ENCODE measurements at regions not wholly inside any gene's neighbourhood (a gene's known extent, or its start where the extent isn't known, plus 50 kb on each side); places are given as distances from the start of the nearest gene placed in this dataset.
A peak's percentile ranks its signal among the peaks of the same experiment; 100 is the strongest.

DNA sequence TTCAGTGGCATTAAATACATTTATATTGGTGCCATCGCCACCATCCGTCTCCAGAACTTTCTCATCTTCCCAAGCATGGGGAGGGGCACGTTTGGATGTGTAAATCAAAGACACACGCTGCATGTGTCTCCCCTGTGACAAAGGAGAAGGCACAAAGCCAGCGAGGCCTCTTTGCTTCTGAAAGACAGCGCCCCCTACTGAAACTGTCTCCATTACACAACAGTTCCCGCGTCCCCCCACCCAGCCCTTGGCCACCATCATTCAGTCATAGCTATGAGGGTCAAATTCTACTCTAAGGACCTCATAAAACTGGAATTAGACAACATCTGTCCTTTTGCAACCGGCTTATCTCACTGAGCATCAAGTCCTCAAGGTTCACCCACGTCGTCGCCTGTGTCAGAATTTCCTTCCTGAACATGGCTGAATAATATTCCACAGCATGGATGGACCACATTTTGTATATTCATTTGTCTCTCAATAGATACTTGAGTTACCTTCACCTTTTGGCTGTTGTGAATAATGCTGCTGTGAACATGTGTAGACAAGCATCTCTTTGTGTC lies 64.8 kb downstream of the IGF2 start:
- TF ChIP-seq, protein P1, sequence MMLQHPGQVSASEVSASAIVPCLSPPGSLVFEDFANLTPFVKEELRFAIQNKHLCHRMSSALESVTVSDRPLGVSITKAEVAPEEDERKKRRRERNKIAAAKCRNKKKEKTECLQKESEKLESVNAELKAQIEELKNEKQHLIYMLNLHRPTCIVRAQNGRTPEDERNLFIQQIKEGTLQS (IDR thresholded peaks at IDR 0.05), result no peak
- TF ChIP-seq POLR2AphosphoS5 (IDR thresholded peaks at IDR 0.05; ENCODE audit: low read depth, low read length) (no peak), EZH2phosphoT487 (IDR thresholded peaks at IDR 0.05; ENCODE audit: borderline replicate concordance) (no peak)
- TF ChIP-seq, protein P2, sequence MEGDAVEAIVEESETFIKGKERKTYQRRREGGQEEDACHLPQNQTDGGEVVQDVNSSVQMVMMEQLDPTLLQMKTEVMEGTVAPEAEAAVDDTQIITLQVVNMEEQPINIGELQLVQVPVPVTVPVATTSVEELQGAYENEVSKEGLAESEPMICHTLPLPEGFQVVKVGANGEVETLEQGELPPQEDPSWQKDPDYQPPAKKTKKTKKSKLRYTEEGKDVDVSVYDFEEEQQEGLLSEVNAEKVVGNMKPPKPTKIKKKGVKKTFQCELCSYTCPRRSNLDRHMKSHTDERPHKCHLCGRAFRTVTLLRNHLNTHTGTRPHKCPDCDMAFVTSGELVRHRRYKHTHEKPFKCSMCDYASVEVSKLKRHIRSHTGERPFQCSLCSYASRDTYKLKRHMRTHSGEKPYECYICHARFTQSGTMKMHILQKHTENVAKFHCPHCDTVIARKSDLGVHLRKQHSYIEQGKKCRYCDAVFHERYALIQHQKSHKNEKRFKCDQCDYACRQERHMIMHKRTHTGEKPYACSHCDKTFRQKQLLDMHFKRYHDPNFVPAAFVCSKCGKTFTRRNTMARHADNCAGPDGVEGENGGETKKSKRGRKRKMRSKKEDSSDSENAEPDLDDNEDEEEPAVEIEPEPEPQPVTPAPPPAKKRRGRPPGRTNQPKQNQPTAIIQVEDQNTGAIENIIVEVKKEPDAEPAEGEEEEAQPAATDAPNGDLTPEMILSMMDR (IDR thresholded peaks at IDR 0.05 in 2 of 3, conservative IDR thresholded peaks at IDR 0.05 in 1 of 3; ENCODE audit: borderline replicate concordance in 1 of 3, insufficient read depth in 1 of 3, low read depth in 2 of 3, low read length in 2 of 3), result peak; percentile 11 to 72 (median 67); a peak in 4 of 6 replicates
